ENCODE measurements at regions not wholly inside any gene's neighbourhood (a gene's known extent, or its start where the extent isn't known, plus 50 kb on each side); places are given as distances from the start of the nearest gene placed in this dataset.

GRCh38 chr2:107392241-107392704 is 434.4 kb upstream of the RGPD4 start:
- DNase-seq, result no peak

- DNase-seq, result no peak
These were observed 433.2 kb upstream of the RGPD4 start for GRCh38 chr2:107393516-107393915.

GRCh38 chr2:107398683-107399082 is 428.0 kb upstream of the RGPD4 start:
- DNase-seq, result no peak

- DNase-seq, result no peak
These were observed 424.4 kb upstream of the RGPD4 start for GRCh38 chr2:107402330-107402729.

- no peak for DNase-seq
These were observed 421.4 kb upstream of the RGPD4 start for GRCh38 chr2:107405261-107405660.

- DNase-seq, result no peak
These were observed 419.7 kb upstream of the RGPD4 start for GRCh38 chr2:107407017-107407416.

GRCh38 chr2:107407974-107408373 is 418.7 kb upstream of the RGPD4 start:
- DNase-seq, result no peak

- no peak for DNase-seq
These were observed 415.4 kb upstream of the RGPD4 start for GRCh38 chr2:107411267-107411666.

- DNase-seq, result no peak
These were observed 414.3 kb upstream of the RGPD4 start for GRCh38 chr2:107412209-107412904.

- DNase-seq, result no peak
These were observed 413.7 kb upstream of the RGPD4 start for GRCh38 chr2:107412981-107413380.

- no peak for DNase-seq
These were observed 412.3 kb upstream of the RGPD4 start for GRCh38 chr2:107414376-107414775.

- no peak for DNase-seq
These were observed 408.0 kb upstream of the RGPD4 start for GRCh38 chr2:107418708-107419107.

GRCh38 chr2:107419191-107419590 is 407.5 kb upstream of the RGPD4 start:
- no peak for DNase-seq

- no peak for DNase-seq
These were observed 397.9 kb upstream of the RGPD4 start for GRCh38 chr2:107428781-107429180.

- no peak for DNase-seq
These were observed 396.7 kb upstream of the RGPD4 start for GRCh38 chr2:107430006-107430405.

GRCh38 chr2:107430596-107431266 is 396.0 kb upstream of the RGPD4 start:
- DNase-seq, result no peak

- no peak for DNase-seq
These were observed 390.4 kb upstream of the RGPD4 start for GRCh38 chr2:107436281-107436680.

- no peak for DNase-seq
These were observed 389.4 kb upstream of the RGPD4 start for GRCh38 chr2:107437265-107437664.

GRCh38 chr2:107437807-107438206 is 388.9 kb upstream of the RGPD4 start:
- DNase-seq, result no peak

- DNase-seq, result no peak
These were observed 378.5 kb upstream of the RGPD4 start for GRCh38 chr2:107448160-107448559.

GRCh38 chr2:107461301-107461700 is 365.4 kb upstream of the RGPD4 start:
- DNase-seq, result no peak

GRCh38 chr2:107462181-107462580 is 364.5 kb upstream of the RGPD4 start:
- no peak for DNase-seq

- DNase-seq, result no peak
These were observed 360.5 kb upstream of the RGPD4 start for GRCh38 chr2:107466241-107466640.

GRCh38 chr2:107466984-107467773 is 359.5 kb upstream of the RGPD4 start:
- DNase-seq, result no peak

Data from SHP77 (cell line).